HepG2 (cell line): ENCODE measurements at regions not wholly inside any gene's neighbourhood (a gene's known extent, or its start where the extent isn't known, plus 50 kb on each side); places are given as distances from the start of the nearest gene placed in this dataset.

Experiments
- AGO2 ChIP-seq: fragments of 200-400 bp; formaldehyde crosslinking; optimal IDR thresholded peaks from 2 replicates; pipeline ENCODE3; 2017; ENCODE audit warnings: mild to moderate bottlenecking, low read depth, low read length, moderate library complexity
- CCAR2 ChIP-seq: fragments of 200-400 bp; formaldehyde crosslinking; optimal IDR thresholded peaks from 2 replicates; pipeline ENCODE3; 2018; ENCODE audit warnings: low read depth, mild to moderate bottlenecking, low read length, moderate library complexity
- ELF4 ChIP-seq: sonication (generic); formaldehyde crosslinking; IDR thresholded peaks from 2 replicates; pipeline ENCODE4 v1.5.0; 2020; ENCODE audit warnings: missing genetic modification reagents, mild to moderate bottlenecking, moderate library complexity, borderline replicate concordance
- GATAD1 ChIP-seq: IDR thresholded peaks from 2 replicates; pipeline ENCODE4 v1.6.1; 2016; ENCODE audit warnings: missing genetic modification reagents, missing compliant biosample characterization
- HDAC6 ChIP-seq: fragments of 200-600 bp; sonication (generic); IDR thresholded peaks from 2 replicates; pipeline ENCODE4 v1.7.0; 2017; ENCODE audit warnings: mild to moderate bottlenecking, antibody characterized with exemption, low read length, low read depth
- KAT8 ChIP-seq: IDR thresholded peaks from 2 replicates; pipeline ENCODE4 v1.6.1; 2016; ENCODE audit warnings: missing genetic modification reagents, missing compliant biosample characterization
- PAXIP1 ChIP-seq: sonication (generic); formaldehyde crosslinking; conservative IDR thresholded peaks from 2 replicates; pipeline ENCODE4 v1.4.0; 2020; ENCODE audit warnings: mild to moderate bottlenecking, missing genetic modification reagents, moderate library complexity
- RXRA ChIP-seq: sonication (generic); formaldehyde crosslinking; IDR thresholded peaks from 2 replicates; pipeline ENCODE4 v1.5.1; 2020; ENCODE audit warnings: missing genetic modification reagents
- ZBTB21 ChIP-seq: sonication (generic); formaldehyde crosslinking; IDR thresholded peaks from 2 replicates; pipeline ENCODE4 v1.4.0; 2020; ENCODE audit warnings: missing genetic modification reagents
- ZFP36 ChIP-seq: fragments of 150-350 bp; IDR thresholded peaks from 2 replicates; pipeline ENCODE4 v1.6.1; 2018; ENCODE audit warnings: borderline replicate concordance, low read length, low read depth; ENCODE audit not compliant: partially characterized antibody
- ZIK1 ChIP-seq: sonication (generic); formaldehyde crosslinking; IDR thresholded peaks from 2 replicates; pipeline ENCODE4 v1.5.0; 2020; ENCODE audit warnings: mild to moderate bottlenecking, low read depth, missing genetic modification reagents, borderline replicate concordance
- ZNF138 ChIP-seq: sonication (generic); formaldehyde crosslinking; IDR thresholded peaks from 2 replicates; pipeline ENCODE4 v1.5.0; 2020; ENCODE audit warnings: mild to moderate bottlenecking, low read depth, missing genetic modification reagents
- ZNF407 ChIP-seq: sonication (generic); formaldehyde crosslinking; IDR thresholded peaks from one replicate; pipeline ENCODE4 v1.5.1; 2020; ENCODE audit warnings: mild to moderate bottlenecking, missing genetic modification reagents; ENCODE audit errors: not compliant biosample characterization
- ZNF75D ChIP-seq: sonication (generic); formaldehyde crosslinking; IDR thresholded peaks from 2 replicates; pipeline ENCODE4 v1.8.1; 2023; ENCODE audit warnings: missing genetic modification reagents, mild to moderate bottlenecking, borderline replicate concordance

- TF ChIP-seq ZNF407 (no peak), ZNF138 (CRISPR knock-in tag) (no peak), ZBTB21 (peak; percentile 52), ELF4 (CRISPR knock-in tag) (no peak), RXRA (CRISPR knock-in tag) (0 out of 2 replicates have a peak, but pooled peaks have one; percentile 13), CCAR2 (peak; percentile 68), ZNF75D (CRISPR knock-in tag) (peak; percentile 78; the same call in 1 of the 2 replicates), HDAC6 (no peak), AGO2 (no peak), GATAD1 (CRISPR knock-in tag) (peak; percentile 36; the same call in 1 of the 2 replicates), ZFP36 (no peak), ZIK1 (CRISPR knock-in tag) (no peak), KAT8 (peak; percentile 40; the same call in 1 of the 2 replicates), PAXIP1 (0 out of 2 replicates have a peak, but pooled peaks have one; percentile 28)
Measured at GRCh38 chr14:32006263-32007110, 70.6 kb upstream of the ARHGAP5 start (continued).
